Choroid plexus epithelial cell (primary cell): ENCODE measurements at regions not wholly inside any gene's neighbourhood (a gene's known extent, or its start where the extent isn't known, plus 50 kb on each side); places are given as distances from the start of the nearest gene placed in this dataset.

Source experiments
- DNase-seq: peaks from one replicate; pipeline ENCODE4 v3.0.0-alpha.2; 2010; ENCODE audit warnings: low read depth
- H3K4me3 ChIP-seq: 2 replicates; pipeline ENCODE4 v1.5.1; 2011; ENCODE audit warnings: low read depth, mild to moderate bottlenecking, control low read depth, low read length, moderate library complexity
- TF ChIP-seq, protein P1 (sequence below): conservative IDR thresholded peaks from 2 replicates; pipeline ENCODE4 v1.5.1; 2011; ENCODE audit warnings: low read depth, mild to moderate bottlenecking, control low read depth, inconsistent platforms, low read length, moderate library complexity

- TF ChIP-seq, protein P1, sequence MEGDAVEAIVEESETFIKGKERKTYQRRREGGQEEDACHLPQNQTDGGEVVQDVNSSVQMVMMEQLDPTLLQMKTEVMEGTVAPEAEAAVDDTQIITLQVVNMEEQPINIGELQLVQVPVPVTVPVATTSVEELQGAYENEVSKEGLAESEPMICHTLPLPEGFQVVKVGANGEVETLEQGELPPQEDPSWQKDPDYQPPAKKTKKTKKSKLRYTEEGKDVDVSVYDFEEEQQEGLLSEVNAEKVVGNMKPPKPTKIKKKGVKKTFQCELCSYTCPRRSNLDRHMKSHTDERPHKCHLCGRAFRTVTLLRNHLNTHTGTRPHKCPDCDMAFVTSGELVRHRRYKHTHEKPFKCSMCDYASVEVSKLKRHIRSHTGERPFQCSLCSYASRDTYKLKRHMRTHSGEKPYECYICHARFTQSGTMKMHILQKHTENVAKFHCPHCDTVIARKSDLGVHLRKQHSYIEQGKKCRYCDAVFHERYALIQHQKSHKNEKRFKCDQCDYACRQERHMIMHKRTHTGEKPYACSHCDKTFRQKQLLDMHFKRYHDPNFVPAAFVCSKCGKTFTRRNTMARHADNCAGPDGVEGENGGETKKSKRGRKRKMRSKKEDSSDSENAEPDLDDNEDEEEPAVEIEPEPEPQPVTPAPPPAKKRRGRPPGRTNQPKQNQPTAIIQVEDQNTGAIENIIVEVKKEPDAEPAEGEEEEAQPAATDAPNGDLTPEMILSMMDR = no peak
- peak; percentile 68 for DNase-seq
- no peak overlapping the region for H3K4me3 ChIP-seq
Observed at GRCh38 chr6:14804001-14804784, 441.7 kb upstream of the JARID2 start.

DNA sequence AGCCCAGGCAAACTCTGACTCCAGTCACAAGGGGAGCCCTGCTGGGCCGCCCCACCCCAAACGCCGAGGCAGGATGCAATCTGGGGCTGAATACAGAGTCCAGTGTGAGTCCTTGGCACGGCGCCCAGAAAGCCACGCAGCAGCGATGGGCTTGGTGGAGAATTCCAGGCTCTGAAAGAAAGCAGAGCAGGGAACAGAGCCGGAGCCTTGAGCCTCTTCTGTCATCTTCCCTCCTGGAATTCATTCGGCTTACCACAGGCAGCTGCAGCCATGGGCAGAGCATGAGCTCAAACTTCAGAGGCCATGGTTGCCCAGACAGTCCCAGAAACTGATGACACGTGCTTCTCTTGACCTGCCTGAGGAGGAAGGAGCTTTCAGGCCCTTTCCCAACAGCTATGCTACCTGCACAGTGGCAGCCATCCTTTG is 441.1 kb upstream of the JARID2 start:
- DNase-seq = peak; percentile 93
- TF ChIP-seq, protein P1 = no peak

GRCh38 chr6:14806101-14806500 is 439.8 kb upstream of the JARID2 start:
- no peak overlapping the region for H3K4me3 ChIP-seq
- DNase-seq = no peak
- TF ChIP-seq, protein P1 = no peak

More for the DNA sequence above, 441.1 kb upstream of the JARID2 start:
- no peak overlapping the region for H3K4me3 ChIP-seq

DNA sequence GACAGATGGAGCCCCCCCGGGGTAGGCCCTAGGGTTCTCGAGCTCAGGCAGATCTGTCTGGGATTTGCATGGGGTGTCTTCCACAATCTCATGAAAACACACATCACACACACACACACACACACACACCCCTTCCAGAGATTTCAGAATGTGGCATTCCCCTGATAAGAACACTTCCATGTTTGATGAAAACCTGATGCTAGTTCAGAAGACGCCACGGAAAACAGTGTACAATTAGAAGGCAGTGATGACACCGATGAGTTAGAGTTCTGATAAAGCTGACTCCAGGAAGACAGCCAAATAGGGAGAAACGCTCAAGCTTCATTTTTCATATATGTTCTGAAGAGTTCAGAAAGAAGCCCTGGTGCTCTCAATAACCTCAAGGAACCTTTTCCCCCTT is 438.7 kb upstream of the JARID2 start:
- no peak for DNase-seq
- H3K4me3 ChIP-seq = no peak overlapping the region
- TF ChIP-seq, protein P1 = no peak

DNA sequence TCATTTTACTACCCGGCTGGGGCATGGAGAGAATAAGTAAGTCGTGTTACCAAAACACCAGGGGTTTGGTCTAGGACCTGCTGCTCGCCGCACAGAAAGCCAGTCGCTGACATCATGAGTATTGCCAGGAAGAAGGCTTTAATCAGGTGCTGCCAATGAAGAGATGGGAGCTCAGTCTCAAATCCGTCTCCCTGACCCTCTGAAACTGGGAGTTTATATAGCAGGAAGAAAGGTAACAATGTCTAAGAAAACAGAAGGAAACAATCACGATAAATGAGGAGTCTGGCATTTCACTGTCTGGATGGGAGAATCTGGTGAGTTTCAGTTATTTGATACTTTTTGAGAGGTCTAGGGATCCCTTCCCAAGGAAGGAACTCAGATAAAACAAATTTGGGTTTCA is 437.9 kb upstream of the JARID2 start:
- H3K4me3 ChIP-seq = no peak overlapping the region
- DNase-seq = no peak
- TF ChIP-seq, protein P1 = no peak

- no peak for DNase-seq
- no peak overlapping the region for H3K4me3 ChIP-seq
- TF ChIP-seq, protein P1 = no peak
Observed at GRCh38 chr6:14810021-14810420, 435.8 kb upstream of the JARID2 start.
